AG04449 (cell line): ENCODE measurements at regions not wholly inside any gene's neighbourhood (a gene's known extent, or its start where the extent isn't known, plus 50 kb on each side); places are given as distances from the start of the nearest gene placed in this dataset.
"Not testable (repeated sequence)": the region's sequence is repeated elsewhere in the genome, so short reads cannot be mapped to it uniquely, and the experiment has no call there.

Experiments used
- CTCF ChIA-PET: fragments of 350-600 bp; formaldehyde crosslinking; extraction: SDS; loops from one replicate; lab custom pipeline; 2021; ENCODE audit warnings: antibody characterized with exemption; lab: Yijun Ruan, JAX
- POLR2A ChIA-PET: fragments of 400-600, 350-600 bp; formaldehyde crosslinking; extraction: SDS; loops from one replicate; lab custom pipeline; 2020; ENCODE audit warnings: antibody characterized with exemption, inconsistent platforms; lab: Yijun Ruan, JAX
- DNase-seq: peaks from one replicate; pipeline ENCODE4 v3.0.0-alpha.2; 2010; ENCODE audit warnings: low read depth, low spot score
- H3K4me3 ChIP-seq: 2 replicates; pipeline ENCODE4 v1.5.1; 2011; ENCODE audit warnings: low read depth, mild to moderate bottlenecking, control low read depth, low read length
- TF ChIP-seq, protein P1 (sequence below): IDR thresholded peaks from one replicate; pipeline ENCODE4 v1.5.1; 2011; ENCODE audit warnings: mild to moderate bottlenecking, moderate library complexity, low read length, control low read depth, inconsistent platforms; ENCODE audit not compliant: insufficient read depth; ENCODE audit errors: missing control alignments

DNA sequence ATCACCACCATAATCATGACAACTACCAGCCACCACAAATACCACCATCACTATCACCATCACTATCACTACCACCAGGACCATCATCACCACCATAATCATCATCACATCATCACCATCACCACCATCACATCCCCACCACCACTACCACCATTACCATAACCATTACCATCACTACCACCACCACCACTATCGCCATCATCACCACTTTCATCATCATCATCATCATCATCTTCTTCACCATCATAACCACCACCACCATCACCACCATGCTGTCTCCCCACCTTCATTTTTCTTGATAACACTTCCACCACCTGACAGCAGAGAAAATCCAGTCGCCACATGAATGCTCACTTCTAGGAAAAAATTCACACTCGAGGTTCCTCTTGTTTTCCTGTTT is 253.6 kb downstream of the ANKRD60 start:
- no peak overlapping the region for H3K4me3 ChIP-seq
- CTCF ChIA-PET, result no interaction called here
- POLR2A ChIA-PET, result no interaction called here
- no peak for DNase-seq
- TF ChIP-seq, protein P1, sequence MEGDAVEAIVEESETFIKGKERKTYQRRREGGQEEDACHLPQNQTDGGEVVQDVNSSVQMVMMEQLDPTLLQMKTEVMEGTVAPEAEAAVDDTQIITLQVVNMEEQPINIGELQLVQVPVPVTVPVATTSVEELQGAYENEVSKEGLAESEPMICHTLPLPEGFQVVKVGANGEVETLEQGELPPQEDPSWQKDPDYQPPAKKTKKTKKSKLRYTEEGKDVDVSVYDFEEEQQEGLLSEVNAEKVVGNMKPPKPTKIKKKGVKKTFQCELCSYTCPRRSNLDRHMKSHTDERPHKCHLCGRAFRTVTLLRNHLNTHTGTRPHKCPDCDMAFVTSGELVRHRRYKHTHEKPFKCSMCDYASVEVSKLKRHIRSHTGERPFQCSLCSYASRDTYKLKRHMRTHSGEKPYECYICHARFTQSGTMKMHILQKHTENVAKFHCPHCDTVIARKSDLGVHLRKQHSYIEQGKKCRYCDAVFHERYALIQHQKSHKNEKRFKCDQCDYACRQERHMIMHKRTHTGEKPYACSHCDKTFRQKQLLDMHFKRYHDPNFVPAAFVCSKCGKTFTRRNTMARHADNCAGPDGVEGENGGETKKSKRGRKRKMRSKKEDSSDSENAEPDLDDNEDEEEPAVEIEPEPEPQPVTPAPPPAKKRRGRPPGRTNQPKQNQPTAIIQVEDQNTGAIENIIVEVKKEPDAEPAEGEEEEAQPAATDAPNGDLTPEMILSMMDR, result no peak

DNA sequence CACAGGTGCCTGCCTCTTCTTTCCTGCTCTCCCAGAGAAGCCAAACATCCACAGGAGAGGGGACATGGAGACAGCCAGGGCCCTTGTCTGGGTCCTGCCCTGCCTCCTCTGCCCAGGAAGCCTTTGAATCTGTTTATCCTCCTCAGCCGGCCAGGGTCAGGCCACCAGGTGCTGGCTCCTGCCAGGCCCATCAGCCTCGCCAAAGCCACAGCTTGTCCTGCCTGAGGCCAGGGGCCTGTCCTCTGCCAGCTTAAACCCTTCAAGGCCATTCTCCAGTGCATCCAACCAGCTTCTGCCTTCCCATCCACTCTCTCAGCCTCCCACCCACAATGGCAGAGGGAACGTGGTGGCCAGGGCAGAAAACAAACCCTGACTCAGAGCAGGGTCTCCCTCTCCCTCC is 254.6 kb downstream of the ANKRD60 start:
- ChIA-PET POLR2A (no interaction called here), CTCF (no interaction called here)
- H3K4me3 ChIP-seq, result no peak overlapping the region
- TF ChIP-seq, protein P1, result no peak
- no peak for DNase-seq

DNA sequence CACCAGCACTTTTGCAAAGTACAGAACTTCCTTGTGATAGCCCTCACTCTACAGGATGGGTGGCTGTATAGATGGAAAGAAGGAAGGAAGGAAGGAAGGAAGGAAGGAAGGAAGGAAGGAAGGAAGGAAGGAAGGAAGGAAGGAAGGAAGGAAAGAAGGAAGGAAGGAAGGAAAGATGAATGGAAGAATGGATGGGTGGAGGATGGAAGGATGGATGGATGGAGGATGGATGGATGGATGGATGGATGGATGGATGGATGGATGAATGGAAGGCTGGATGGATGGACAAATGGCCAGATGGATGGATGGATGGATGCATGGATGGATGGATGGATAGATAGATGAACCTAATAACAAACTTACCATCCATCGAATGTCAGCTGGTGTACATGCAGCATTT is 256.9 kb downstream of the ANKRD60 start:
- H3K4me3 ChIP-seq, DNase-seq, POLR2A ChIA-PET: not testable (repeated sequence)
- CTCF ChIA-PET, result interaction anchor here (1.5 kb wide), 1 partner anchor 13 kb away, joined by 3 read pairs; no protein-coding TSS in a partner anchor

DNA sequence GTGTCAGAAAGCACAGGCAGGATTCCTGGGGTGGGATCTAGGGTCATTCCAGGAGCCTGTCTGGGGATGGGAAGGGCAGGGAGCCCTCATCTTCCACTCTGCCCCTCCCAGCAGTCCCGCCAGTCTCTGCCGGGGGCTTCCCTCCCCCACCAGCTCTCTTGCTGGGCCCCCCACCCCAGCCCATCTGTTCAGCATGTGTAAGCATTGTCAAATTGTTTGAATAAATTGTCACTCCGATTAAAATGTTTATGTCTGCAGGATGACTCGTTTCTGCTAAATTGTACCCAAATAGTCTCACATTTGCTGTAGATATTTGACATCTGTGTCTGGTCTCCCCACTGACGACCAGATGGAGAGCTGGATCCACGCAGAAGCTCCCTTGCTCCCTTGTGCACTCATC is 257.6 kb downstream of the ANKRD60 start:
- TF ChIP-seq, protein P1, result no peak
- CTCF ChIA-PET, result interaction anchor here (1.5 kb wide), 1 partner anchor 13 kb away, joined by 3 read pairs; no protein-coding TSS in a partner anchor
- H3K4me3 ChIP-seq, result no peak overlapping the region
- no peak for DNase-seq
- POLR2A ChIA-PET, result no interaction called here

DNA sequence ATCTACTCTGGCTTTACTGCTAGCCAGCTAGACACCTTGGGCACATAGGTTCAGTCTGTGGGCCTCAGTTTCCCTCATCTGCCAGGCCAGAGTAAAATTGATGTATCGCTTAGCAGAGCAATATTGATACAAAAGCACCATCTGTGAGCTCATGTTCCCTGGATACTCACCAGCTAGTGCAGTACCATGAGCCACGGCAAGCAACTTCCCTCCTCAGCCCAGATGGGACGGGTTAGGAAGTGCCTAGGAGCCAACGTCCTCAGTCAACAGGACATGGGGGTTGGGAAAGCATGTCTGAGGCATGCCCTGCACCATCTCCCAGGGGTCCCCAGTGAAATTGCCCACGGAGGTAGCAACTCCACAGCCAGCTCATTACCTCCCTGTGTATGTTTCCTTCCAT is 258.3 kb downstream of the ANKRD60 start:
- no peak overlapping the region for H3K4me3 ChIP-seq
- TF ChIP-seq, protein P1, result no peak
- CTCF ChIA-PET, result no interaction called here
- POLR2A ChIA-PET, result no interaction called here
- DNase-seq, result no peak

DNA sequence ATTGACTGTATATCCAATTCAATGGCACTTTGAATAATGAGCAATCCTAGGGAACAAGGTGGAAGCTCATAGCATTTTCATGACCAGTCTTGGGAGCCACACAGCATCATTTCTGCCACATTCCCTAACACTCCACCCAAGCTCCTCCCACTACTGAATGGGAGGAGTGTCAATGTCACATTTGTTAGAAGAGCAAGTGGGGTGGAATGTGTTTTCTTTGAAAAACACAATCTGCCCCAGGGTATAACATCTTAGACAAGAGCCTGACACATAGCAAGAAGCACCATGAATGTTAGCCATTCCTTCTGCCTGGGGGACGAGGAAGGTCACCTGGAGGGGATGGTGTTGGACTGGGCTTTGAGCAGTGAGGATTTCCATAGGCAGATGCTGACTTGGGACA is 258.3 kb upstream of the PMEPA1 start:
- TF ChIP-seq, protein P1, result no peak
- no peak for DNase-seq

DNA sequence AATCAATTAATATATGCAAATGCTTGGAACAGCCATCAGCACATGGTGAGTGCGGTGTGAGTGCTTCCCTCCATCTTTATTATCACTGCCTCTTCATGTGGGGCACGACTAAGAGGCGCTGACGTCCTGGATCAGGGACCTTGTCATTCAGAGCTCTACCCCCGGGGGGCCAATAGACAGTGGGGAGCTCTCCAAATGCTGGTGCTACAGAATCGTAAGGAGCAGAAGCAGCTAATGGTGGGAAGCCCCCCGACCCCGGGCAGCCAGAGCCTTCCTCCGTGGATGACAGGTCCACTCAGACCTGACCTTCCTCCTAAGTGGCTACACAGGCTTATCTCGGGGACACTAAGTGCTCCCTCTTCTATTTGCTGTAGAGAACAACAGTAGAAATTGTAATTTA is 257.5 kb upstream of the PMEPA1 start:
- H3K4me3 ChIP-seq, result no peak overlapping the region
- CTCF ChIA-PET, result no interaction called here
- TF ChIP-seq, protein P1, result no peak
- POLR2A ChIA-PET, result no interaction called here
- DNase-seq, result no peak

More for the DNA sequence above, 258.3 kb upstream of the PMEPA1 start:
- no peak overlapping the region for H3K4me3 ChIP-seq
- CTCF ChIA-PET, result no interaction called here
- POLR2A ChIA-PET, result no interaction called here
